ENCODE measurements at regions not wholly inside any gene's neighbourhood (a gene's known extent, or its start where the extent isn't known, plus 50 kb on each side); places are given as distances from the start of the nearest gene placed in this dataset.

DNA sequence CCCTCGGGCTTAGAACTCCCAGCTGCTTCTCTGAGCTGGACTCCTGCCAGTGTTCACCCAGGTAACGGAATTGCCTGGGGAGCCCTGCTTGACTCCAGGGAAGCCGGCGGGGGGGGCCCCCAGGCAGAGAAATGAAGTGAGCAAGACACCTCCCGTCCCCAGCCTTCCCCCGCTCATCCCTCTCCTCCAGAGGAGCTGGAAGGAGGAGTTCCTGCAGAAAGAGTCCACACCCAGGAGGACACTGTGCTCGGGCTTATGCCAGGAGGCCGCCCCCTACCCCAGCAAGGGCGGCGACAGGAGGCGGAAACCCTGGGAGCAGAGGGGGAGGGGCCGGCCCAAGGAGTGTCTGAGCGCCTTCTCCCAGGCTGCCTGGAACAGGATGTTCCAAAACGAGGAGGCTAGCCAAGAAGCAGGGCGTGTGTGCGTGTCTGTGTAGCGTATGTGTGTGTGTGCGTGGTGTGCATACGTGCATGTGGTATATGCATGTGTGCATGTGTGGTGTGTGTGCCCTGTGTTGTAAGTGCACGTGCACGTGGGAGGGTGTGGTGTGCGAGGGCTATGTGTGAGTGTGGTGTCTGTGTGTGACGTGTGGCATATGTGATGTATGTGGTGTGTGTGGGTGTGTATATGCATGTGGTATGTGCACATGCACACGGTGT lies 511.3 kb downstream of the SHQ1 start:
- peaks cover 14% of the 10 kb centered on the region for H3K4me1 ChIP-seq (replicated peaks)
- DNase-seq (ENCODE audit: low read depth in 1 of 2, low spot score in 2 of 2), result no peak
- no peaks in the 10 kb centered on the region for H3K27me3 ChIP-seq (replicated peaks)
- no peak overlapping the region for H3K4me3 ChIP-seq
- H3K9me3 ChIP-seq (replicated peaks), result no peaks in the 10 kb centered on the region; the same call in 1 of the 2 replicates
- no peak overlapping the region for H3K27ac ChIP-seq
- no peaks in the 10 kb centered on the region for H3K36me3 ChIP-seq

DNA sequence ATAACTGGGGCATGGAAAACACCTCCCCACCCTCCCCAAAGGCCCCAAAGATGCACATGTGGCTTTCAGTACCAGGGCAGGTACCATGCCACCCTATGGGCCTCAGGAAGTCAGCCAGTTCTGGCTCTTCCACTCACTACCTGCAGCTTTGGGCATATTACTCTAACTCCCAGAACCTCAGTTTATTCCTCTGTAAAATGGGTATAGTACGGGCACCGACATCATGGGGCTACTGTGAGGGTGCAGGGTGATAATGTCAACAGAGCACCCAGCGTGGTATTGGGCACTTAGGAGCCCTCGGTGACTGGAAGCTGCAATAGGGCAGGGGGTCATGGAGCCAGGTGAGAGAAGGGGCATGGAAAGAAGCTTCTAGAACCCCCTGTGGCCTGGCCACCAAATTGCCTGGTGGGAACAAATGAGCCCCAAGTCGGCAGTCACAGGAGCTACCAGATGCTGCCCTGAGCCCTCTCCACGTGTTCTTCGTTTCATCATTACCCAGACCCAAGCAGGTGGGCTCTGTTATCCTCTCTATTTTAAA lies 512.1 kb downstream of the SHQ1 start:
- Histone ChIP-seq H3K4me3 (no peak overlapping the region), H3K9me3 (replicated peaks) (no peaks in the 10 kb centered on the region; the same call in 1 of the 2 replicates), H3K36me3 (no peaks in the 10 kb centered on the region), H3K27ac (no peak overlapping the region), H3K27me3 (replicated peaks) (no peaks in the 10 kb centered on the region), H3K4me1 (replicated peaks) (peaks cover 14% of the 10 kb centered on the region)
- DNase-seq (ENCODE audit: low read depth in 1 of 2, low spot score in 2 of 2), result no peak

GRCh38 chr3:72335458-72336095 lies 512.7 kb downstream of the SHQ1 start:
- H3K4me1 ChIP-seq (replicated peaks), result peaks cover 14% of the 10 kb centered on the region
- no peaks in the 10 kb centered on the region for H3K27me3 ChIP-seq (replicated peaks)
- no peak overlapping the region for H3K27ac ChIP-seq
- no peaks in the 10 kb centered on the region; the same call in 1 of the 2 replicates for H3K9me3 ChIP-seq (replicated peaks)
- H3K4me3 ChIP-seq, result no peak overlapping the region
- no peaks in the 10 kb centered on the region for H3K36me3 ChIP-seq
- DNase-seq (ENCODE audit: low read depth in 1 of 2, low spot score in 2 of 2), result no peak

DNA sequence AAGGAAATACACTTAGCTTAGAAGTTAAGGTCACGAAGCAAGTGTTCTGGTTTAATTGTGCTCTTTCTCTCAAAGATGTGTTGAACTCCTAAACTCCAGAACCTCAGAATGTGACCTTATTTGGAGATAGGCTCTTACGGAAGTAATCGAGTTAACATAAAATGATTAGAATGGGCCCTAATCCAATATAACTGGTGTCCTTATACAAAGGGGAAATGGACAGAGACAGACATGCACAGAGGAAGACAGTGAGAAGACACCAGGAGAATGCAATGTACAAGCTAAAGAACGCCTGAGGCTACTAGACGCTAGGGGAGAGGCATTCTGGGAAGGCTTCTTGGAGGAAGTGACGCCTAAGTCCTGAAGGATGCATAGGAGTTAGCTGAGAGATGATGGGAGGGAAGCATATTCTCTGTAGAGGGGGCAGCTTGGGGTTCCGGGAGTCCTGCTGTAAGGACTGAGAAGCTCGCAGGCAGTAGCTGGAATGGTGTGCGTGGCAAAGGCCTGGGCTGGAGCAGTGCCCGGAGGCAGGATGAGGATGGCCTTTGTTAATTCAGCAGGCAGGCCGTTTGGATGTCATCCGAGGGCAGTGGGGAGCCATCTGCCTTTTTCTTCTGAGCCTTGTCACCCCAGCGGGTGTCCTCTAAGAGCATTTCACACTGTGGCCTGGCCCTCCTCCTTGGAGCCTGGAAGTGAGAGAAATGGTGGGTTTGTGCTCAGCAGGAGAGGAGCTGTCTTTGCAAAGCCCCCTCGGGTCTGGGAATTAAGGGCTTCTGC lies 513.4 kb downstream of the SHQ1 start:
- Histone ChIP-seq H3K36me3 (no peaks in the 10 kb centered on the region), H3K9me3 (replicated peaks) (no peaks in the 10 kb centered on the region; the same call in 1 of the 2 replicates), H3K27ac (no peak overlapping the region), H3K4me3 (no peak overlapping the region), H3K4me1 (replicated peaks) (peaks cover 14% of the 10 kb centered on the region), H3K27me3 (replicated peaks) (no peaks in the 10 kb centered on the region)
- no peak for DNase-seq (ENCODE audit: low read depth in 1 of 2, low spot score in 2 of 2)

DNA sequence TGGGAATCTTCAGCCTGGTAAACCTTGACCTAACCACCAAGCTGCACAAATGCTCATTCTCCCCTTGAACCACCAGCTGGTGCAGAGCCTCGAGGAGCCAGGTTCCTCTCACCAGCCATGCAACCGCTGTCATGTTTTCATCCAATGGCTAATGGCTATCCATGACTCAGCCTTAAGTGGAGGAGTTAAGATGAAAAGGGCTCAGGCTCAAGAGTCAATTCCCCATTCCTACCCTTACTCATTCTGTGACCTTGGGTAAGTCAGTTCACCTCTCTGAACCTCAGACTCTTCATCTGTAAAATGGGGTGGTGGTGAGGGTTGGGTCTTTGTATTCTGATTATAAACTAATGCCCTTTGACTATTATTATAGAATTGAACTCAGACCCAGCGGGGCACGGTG lies 515.6 kb downstream of the SHQ1 start:
- H3K27ac ChIP-seq, result no peak overlapping the region
- H3K4me3 ChIP-seq, result no peak overlapping the region
- H3K27me3 ChIP-seq (replicated peaks), result no peaks in the 10 kb centered on the region
- H3K36me3 ChIP-seq, result no peaks in the 10 kb centered on the region
- no peak for DNase-seq (ENCODE audit: low read depth in 1 of 2, low spot score in 2 of 2)
- no peaks in the 10 kb centered on the region for H3K4me1 ChIP-seq (replicated peaks)
- no peaks in the 10 kb centered on the region for H3K9me3 ChIP-seq (replicated peaks)

GRCh38 chr3:72332036-72332435 lies 516.2 kb downstream of the SHQ1 start:
- Histone ChIP-seq H3K36me3 (no peaks in the 10 kb centered on the region), H3K4me3 (no peak overlapping the region), H3K9me3 (replicated peaks) (no peaks in the 10 kb centered on the region), H3K27ac (no peak overlapping the region), H3K4me1 (replicated peaks) (no peaks in the 10 kb centered on the region), H3K27me3 (replicated peaks) (no peaks in the 10 kb centered on the region)
- DNase-seq (ENCODE audit: low read depth in 1 of 2, low spot score in 2 of 2), result no peak

DNA sequence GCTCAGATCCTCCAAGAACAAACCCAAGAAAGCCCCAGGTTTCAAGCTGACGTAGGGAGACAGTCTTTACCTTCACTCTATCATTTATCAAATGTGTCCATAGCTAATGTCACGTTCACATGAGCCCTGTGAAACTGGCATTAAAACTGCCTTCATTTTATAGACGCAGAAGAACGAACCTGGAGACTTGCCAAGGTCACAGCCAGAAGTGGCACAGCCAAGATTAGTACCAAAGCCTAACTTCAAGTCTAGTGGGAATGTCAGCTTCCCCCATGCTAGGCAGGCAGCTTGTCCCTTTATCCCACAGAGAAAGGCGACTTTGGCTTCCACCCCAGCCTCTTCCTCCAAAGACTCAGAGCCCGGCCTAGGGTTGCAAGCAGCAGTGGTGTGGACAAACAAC lies 517.2 kb downstream of the SHQ1 start:
- DNase-seq (ENCODE audit: low read depth in 1 of 2, low spot score in 2 of 2), result no peak
- no peaks in the 10 kb centered on the region for H3K27me3 ChIP-seq (replicated peaks)
- H3K27ac ChIP-seq, result no peak overlapping the region

DNA sequence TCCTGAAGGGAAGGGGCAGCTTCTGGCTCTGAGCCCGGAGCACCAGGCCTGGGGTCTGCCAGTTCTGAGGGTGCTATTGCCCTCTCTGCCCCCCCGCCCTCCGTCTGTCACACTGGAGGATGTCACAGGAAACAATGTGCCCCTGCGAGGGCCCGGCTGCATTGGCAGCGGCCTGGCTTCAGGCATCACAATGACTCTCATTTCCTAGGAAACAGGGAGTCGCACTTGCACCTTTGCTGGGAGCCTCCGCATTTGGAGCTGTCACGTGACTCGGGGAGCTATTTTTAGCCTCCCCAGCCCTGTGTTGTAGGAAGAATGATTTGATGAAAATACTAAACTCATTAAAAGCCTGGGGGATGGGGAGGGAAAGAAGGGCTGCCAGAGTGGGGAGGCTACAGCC lies 518.9 kb downstream of the SHQ1 start:
- Histone ChIP-seq H3K9me3 (replicated peaks) (no peaks in the 10 kb centered on the region), H3K4me3 (no peak overlapping the region), H3K36me3 (no peaks in the 10 kb centered on the region), H3K27ac (no peak overlapping the region), H3K27me3 (replicated peaks) (no peaks in the 10 kb centered on the region), H3K4me1 (replicated peaks) (no peaks in the 10 kb centered on the region)
- no peak for DNase-seq (ENCODE audit: low read depth in 1 of 2, low spot score in 2 of 2)

More for the DNA sequence above, 517.2 kb downstream of the SHQ1 start:
- Histone ChIP-seq H3K4me1 (replicated peaks) (no peaks in the 10 kb centered on the region), H3K36me3 (no peaks in the 10 kb centered on the region), H3K9me3 (replicated peaks) (no peaks in the 10 kb centered on the region), H3K4me3 (no peak overlapping the region)

DNA sequence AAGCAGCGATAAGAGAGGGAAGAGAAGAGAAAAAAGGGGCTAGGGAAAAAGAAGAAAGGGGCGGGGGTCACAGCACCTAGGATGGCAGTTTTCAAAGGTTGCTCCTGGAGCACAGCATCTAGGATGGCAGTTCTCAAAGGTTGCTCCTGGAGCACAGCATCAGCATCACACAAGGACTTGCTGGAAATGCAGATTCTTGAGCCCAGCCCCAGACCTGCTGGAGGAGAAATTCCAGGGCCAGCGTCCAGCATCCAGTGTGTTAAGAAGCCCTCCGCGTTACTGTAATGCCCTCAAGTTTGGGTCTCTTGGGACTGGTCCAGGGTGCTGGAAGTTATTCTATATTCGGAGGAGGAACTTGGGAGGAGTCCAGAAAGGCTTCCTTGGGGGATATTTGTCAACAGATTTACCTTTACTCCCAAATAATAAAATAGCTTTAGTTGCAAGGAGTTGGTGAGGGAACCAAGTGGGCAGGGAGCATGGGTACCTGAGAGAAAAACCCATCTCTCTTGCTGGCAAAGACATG lies 519.4 kb downstream of the SHQ1 start:
- Histone ChIP-seq H3K4me3 (no peak overlapping the region), H3K27me3 (replicated peaks) (no peaks in the 10 kb centered on the region), H3K36me3 (no peaks in the 10 kb centered on the region), H3K9me3 (replicated peaks) (no peaks in the 10 kb centered on the region), H3K27ac (no peak overlapping the region), H3K4me1 (replicated peaks) (no peaks in the 10 kb centered on the region)
- no peak for DNase-seq (ENCODE audit: low read depth in 1 of 2, low spot score in 2 of 2)

DNA sequence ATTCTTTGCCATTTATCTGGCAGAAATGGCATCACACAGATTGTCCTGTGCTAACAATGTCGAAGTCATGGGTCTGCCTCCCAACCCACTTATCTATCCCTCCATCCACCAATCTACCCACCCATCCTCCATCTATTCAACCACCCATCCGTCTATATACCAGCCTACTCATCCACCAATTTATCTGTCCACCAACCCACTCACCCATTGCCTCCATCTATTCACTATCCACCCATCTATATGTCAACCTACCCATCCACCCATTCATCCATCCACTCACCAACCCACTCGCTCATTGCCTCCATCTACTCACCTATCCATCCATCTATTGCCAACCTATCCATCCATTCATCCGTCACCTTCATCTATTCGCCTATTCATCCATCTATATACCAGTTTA lies 521.2 kb downstream of the SHQ1 start:
- no peak overlapping the region for H3K4me3 ChIP-seq
- DNase-seq (ENCODE audit: low read depth in 1 of 2, low spot score in 2 of 2), result no peak
- H3K9me3 ChIP-seq (replicated peaks), result no peaks in the 10 kb centered on the region
- no peak overlapping the region for H3K27ac ChIP-seq
- H3K36me3 ChIP-seq, result no peaks in the 10 kb centered on the region
- no peaks in the 10 kb centered on the region for H3K27me3 ChIP-seq (replicated peaks)
- no peaks in the 10 kb centered on the region for H3K4me1 ChIP-seq (replicated peaks)

DNA sequence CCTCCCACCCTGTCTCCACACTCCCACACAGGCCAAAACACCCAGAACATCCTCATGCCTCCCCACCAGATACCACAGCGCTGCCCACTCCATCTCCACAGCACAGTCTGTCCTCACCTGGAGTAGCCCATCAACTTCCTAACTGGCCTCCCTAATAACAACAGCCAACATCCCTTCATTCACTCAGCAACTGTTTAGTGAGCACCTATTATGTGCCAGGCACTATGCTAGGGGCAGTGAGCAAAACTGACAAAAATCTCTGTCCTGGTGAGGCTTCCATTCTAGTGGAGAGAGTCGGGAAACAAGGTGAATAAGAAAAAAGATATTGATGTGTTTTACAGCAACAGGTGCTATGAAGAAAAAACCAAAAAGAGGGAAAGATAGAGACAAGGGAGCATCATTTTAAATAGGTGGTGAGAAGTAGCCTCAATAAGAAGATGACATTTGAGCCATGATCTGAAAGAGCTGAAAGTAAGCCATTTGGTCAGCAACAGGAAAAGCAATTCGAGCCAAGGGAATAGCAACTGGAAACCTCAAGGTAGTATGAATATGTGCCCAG lies 523.9 kb downstream of the SHQ1 start:
- no peaks in the 10 kb centered on the region for H3K36me3 ChIP-seq
- no peak overlapping the region for H3K4me3 ChIP-seq
- no peak overlapping the region for H3K27ac ChIP-seq
- H3K27me3 ChIP-seq (replicated peaks), result no peaks in the 10 kb centered on the region
- peaks cover 5% of the 10 kb centered on the region for H3K4me1 ChIP-seq (replicated peaks)
- DNase-seq (ENCODE audit: low read depth in 1 of 2, low spot score in 2 of 2), result no peak
- H3K9me3 ChIP-seq (replicated peaks), result no peaks in the 10 kb centered on the region

DNA sequence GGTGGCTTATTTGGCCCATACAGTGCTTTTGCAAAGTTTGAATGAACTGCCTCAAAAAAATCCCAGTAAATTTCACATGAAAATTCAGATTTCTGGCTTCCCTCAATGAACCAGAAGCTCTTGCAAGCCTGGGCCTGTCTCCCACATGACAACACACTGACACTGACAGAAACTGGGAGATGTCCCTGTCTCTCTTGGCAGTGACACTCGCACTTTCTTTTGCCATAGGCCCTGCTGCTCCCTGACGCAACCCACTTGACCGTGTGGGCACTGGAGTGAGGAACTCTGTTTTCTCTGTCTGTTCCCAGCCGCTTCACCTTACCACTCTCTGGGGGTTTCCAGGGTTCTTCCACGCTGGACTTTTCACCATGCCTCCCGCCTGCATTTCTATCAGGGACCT lies 524.5 kb downstream of the SHQ1 start:
- Histone ChIP-seq H3K27ac (no peak overlapping the region), H3K4me3 (no peak overlapping the region), H3K9me3 (replicated peaks) (no peaks in the 10 kb centered on the region), H3K4me1 (replicated peaks) (peaks cover 11% of the 10 kb centered on the region), H3K27me3 (replicated peaks) (no peaks in the 10 kb centered on the region), H3K36me3 (no peaks in the 10 kb centered on the region)
- no peak for DNase-seq (ENCODE audit: low read depth in 1 of 2, low spot score in 2 of 2)

DNA sequence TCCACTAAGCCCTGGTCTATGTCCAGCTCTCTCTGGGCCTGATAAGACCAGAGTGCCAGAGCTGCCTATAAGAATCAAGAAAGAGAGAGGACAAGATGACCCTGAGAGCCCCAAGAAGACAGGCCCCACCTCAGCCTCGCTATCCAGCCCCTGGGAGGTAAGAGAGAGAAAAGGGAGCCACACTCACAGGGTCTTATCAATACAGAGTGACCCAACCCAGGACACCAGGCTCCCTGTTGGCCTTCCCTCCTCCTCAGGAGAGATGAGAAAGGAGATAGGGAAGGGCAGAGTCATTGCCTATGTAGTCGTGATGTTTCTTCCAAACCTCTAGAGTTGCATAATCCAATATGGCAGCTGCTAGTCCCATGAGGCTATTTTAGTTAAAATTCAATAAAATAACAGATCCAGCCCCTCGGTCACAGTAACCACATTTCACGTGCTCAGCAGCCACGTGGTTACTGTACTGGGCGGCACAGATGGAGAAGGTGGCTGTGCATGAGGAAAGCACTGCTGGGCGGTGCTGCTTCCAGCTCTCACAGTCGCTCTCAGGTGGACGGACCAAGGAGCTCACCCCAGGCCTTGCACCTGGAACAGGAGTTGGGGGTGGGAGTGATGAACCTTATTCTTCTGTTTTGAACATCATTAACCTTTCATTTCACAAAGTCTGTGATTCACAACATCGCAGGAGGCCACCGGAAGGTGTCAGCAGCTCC lies 525.8 kb downstream of the SHQ1 start:
- no peaks in the 10 kb centered on the region for H3K9me3 ChIP-seq (replicated peaks)
- no peaks in the 10 kb centered on the region for H3K27me3 ChIP-seq (replicated peaks)
- H3K27ac ChIP-seq, result no peak overlapping the region
- no peak for DNase-seq (ENCODE audit: low read depth in 1 of 2, low spot score in 2 of 2)
- H3K4me1 ChIP-seq (replicated peaks), result peaks cover 23% of the 10 kb centered on the region
- no peak overlapping the region for H3K4me3 ChIP-seq
- H3K36me3 ChIP-seq, result no peaks in the 10 kb centered on the region

Measured in SJSA1 (cell line).